ENCODE measurements at regions not wholly inside any gene's neighbourhood (a gene's known extent, or its start where the extent isn't known, plus 50 kb on each side); places are given as distances from the start of the nearest gene placed in this dataset.

- DNase-seq (ENCODE audit: low read depth in 1 of 2, low spot score in 2 of 2) (no peak), FAIRE-seq (no peak)
- no peak overlapping the region for H4K91ac ChIP-seq (replicated peaks; ENCODE audit: insufficient read length, low read length)
- H3K36me3 ChIP-seq (ENCODE audit: control insufficient read depth in 2 of 4, insufficient read depth in 4 of 4, low read length in 3 of 4): no peaks in the 10 kb centered on the region
- no peak overlapping the region for H3K56ac ChIP-seq (replicated peaks; ENCODE audit: insufficient read length, low read depth, low read length)
- H3K18ac ChIP-seq (ENCODE audit: extremely low read depth, low read length): no peak overlapping the region
- no peaks in the 10 kb centered on the region for H3K27me3 ChIP-seq (replicated peaks in 1 of 4; ENCODE audit: control insufficient read depth in 3 of 4, extremely low read depth in 1 of 4, insufficient read depth in 3 of 4, low read length in 3 of 4)
- H3K23me2 ChIP-seq (ENCODE audit: low read depth, low read length): no peaks in the 10 kb centered on the region
- no peak overlapping the region for H3K27ac ChIP-seq (ENCODE audit: low read depth, low read length)
- no peak overlapping the region for H4K5ac ChIP-seq (ENCODE audit: insufficient read length, low read depth, low read length)
- no peak overlapping the region for H2BK15ac ChIP-seq (ENCODE audit: low read length)
- ChIA-PET POLR2A (ENCODE audit: partially characterized antibody) (no interaction called here), CTCF (ENCODE audit: partially characterized antibody) (interaction anchor here (1.0 to 2.1 kb wide), 3 partner anchors 9 to 67 kb away, joined by 3 to 10 read pairs (median 3); no protein-coding TSS in a partner anchor)
- H2BK20ac ChIP-seq (ENCODE audit: low read length): no peak overlapping the region
- no peak overlapping the region for H3K4ac ChIP-seq (replicated peaks; ENCODE audit: insufficient read length, low read depth, low read length)
- no peak overlapping the region for H4K8ac ChIP-seq (ENCODE audit: extremely low read depth, insufficient read depth, low read length)
- H3K4me2 ChIP-seq (ENCODE audit: insufficient read depth in 1 of 2, low read depth in 2 of 2, low read length in 2 of 2): no peak overlapping the region
- no peaks in the 10 kb centered on the region for H3K79me2 ChIP-seq (ENCODE audit: control insufficient read depth in 1 of 2, insufficient read depth in 2 of 2, low read length in 2 of 2)
- no peak overlapping the region for H2BK120ac ChIP-seq (replicated peaks; ENCODE audit: low read depth, low read length)
- no peaks in the 10 kb centered on the region for H3K79me1 ChIP-seq (ENCODE audit: low read depth, low read length)
- no peak overlapping the region for H3K9ac ChIP-seq (replicated peaks in 1 of 4; ENCODE audit: extremely low read depth in 1 of 4, low read depth in 3 of 4, low read length in 3 of 4)
- no peak overlapping the region for H3K23ac ChIP-seq (ENCODE audit: insufficient read length)
- no peaks in the 10 kb centered on the region for H3K9me3 ChIP-seq (ENCODE audit: insufficient read depth in 2 of 2, low read depth in 1 of 2, low read length in 1 of 2)
- H2BK5ac ChIP-seq (ENCODE audit: low read depth, low read length): no peak overlapping the region
- H3K4me3 ChIP-seq (ENCODE audit: extremely low read depth in 1 of 4, insufficient read depth in 2 of 4, low read depth in 3 of 4, low read length in 4 of 4): no peak overlapping the region
- no peak overlapping the region for H2AFZ ChIP-seq (ENCODE audit: low read length)
- H2AK5ac ChIP-seq (ENCODE audit: low read depth, low read length): no peak overlapping the region
- 90% methylated on average over 11 of the region's 13 CpGs; no CpG with 5 or more reads in 1 of the 2 experiments for WGBS, 2 experiments (ENCODE audit: extremely low coverage in 1 of 2, insufficient coverage in 1 of 2, insufficient read length in 1 of 2, insufficient replicate concordance in 2 of 2, low coverage in 1 of 2, low lambda C conversion rate in 2 of 2, missing lambda C conversion rate in 1 of 2)
- no peak overlapping the region for H3K14ac ChIP-seq (ENCODE audit: insufficient read length)
- H3K4me1 ChIP-seq (replicated peaks in 1 of 4; ENCODE audit: control insufficient read depth in 3 of 4, insufficient read depth in 4 of 4, low read length in 3 of 4): peaks cover 0 to 4% (median 0%) of the 10 kb centered on the region in 4 experiments; a peak in 2 of 7 replicates
- H4K20me1 ChIP-seq (replicated peaks in 1 of 2; ENCODE audit: control insufficient read depth in 1 of 2, insufficient read depth in 2 of 2, low read length in 2 of 2): no peaks in the 10 kb centered on the region
- H2BK12ac ChIP-seq (ENCODE audit: low read depth, low read length): no peak overlapping the region
- TF ChIP-seq CHD1 (IDR thresholded peaks at IDR 0.05; ENCODE audit: low read depth, low read length): no peak
- TF ChIP-seq RAD21 (IDR thresholded peaks at IDR 0.05 in 1 of 2, conservative IDR thresholded peaks at IDR 0.05 in 1 of 2; ENCODE audit: low read depth in 2 of 2, low read length in 2 of 2): no peak
- TF ChIP-seq BACH1 (IDR thresholded peaks at IDR 0.05; ENCODE audit: low read length): no peak
- TF ChIP-seq CREB1 (IDR thresholded peaks at IDR 0.05): no peak
- TF ChIP-seq CTCF (IDR thresholded peaks at IDR 0.05; ENCODE audit: control extremely low read depth in 1 of 3, insufficient read depth in 1 of 3, low read depth in 1 of 3, low read length in 3 of 3): no peak
- TF ChIP-seq EGR1 (IDR thresholded peaks at IDR 0.05; ENCODE audit: borderline replicate concordance, low read depth, low read length): no peak
- no peak for TF ChIP-seq ATF2 (IDR thresholded peaks at IDR 0.05; ENCODE audit: low read length)
Measured at GRCh38 chr3:94345101-94345500, 282.2 kb downstream of the NSUN3 start.

Measured in H1 (cell line).